GM13977 (cell line): ENCODE measurements at regions not wholly inside any gene's neighbourhood (a gene's known extent, or its start where the extent isn't known, plus 50 kb on each side); places are given as distances from the start of the nearest gene placed in this dataset.

ENCODE experiments used
- DNase-seq: peaks from one replicate; pipeline ENCODE4 v3.0.0; 2012; ENCODE audit warnings: low spot score
- CTCF ChIP-seq: IDR thresholded peaks from 2 replicates; pipeline ENCODE4 v1.5.1; 2012; ENCODE audit warnings: mild to moderate bottlenecking, control low read depth; ENCODE audit not compliant: insufficient read depth; ENCODE audit errors: extremely low read depth, missing control alignments
- in situ Hi-C: fragments of 300-500 bp; cut with MboI; formaldehyde crosslinking; loops from one replicate; pipeline ENCODE4 v1.12.0; 2022; ENCODE audit warnings: low sequenced_read_pairs, low pct_unique_long_range_greater_than_20kb, mixed read lengths, inconsistent platforms; ENCODE audit not compliant: unreplicated experiment

GRCh38 chr7:153529651-153530165, 522.5 kb upstream of the DPP6 start:
- no peak for DNase-seq
- in situ Hi-C loops = no loop called here
- TF ChIP-seq CTCF = no peak

GRCh38 chr7:153530441-153530840, 521.8 kb upstream of the DPP6 start:
- DNase-seq = no peak
- TF ChIP-seq CTCF = no peak
- in situ Hi-C loops = no loop called here

- DNase-seq = no peak
- TF ChIP-seq CTCF = no peak
- in situ Hi-C loops = no loop called here
These were observed 519.9 kb upstream of the DPP6 start for GRCh38 chr7:153532326-153532725.

GRCh38 chr7:153537271-153537670, 514.9 kb upstream of the DPP6 start:
- TF ChIP-seq CTCF = no peak
- in situ Hi-C loops = no loop called here
- DNase-seq = no peak

- in situ Hi-C loops = no loop called here
- no peak for TF ChIP-seq CTCF
- no peak for DNase-seq
These were observed 510.3 kb upstream of the DPP6 start for GRCh38 chr7:153541903-153542302.

- TF ChIP-seq CTCF = no peak
- DNase-seq = no peak
- in situ Hi-C loops = no loop called here
These were observed 509.0 kb upstream of the DPP6 start for GRCh38 chr7:153543232-153543631.

GRCh38 chr7:153550173-153550572, 502.0 kb upstream of the DPP6 start:
- in situ Hi-C loops = no loop called here
- no peak for DNase-seq
- TF ChIP-seq CTCF = no peak
